H1 (cell line): ENCODE measurements at regions not wholly inside any gene's neighbourhood (a gene's known extent, or its start where the extent isn't known, plus 50 kb on each side); places are given as distances from the start of the nearest gene placed in this dataset.

ENCODE experiments used
- ATF2 ChIP-seq: IDR thresholded peaks from 2 replicates; pipeline ENCODE4 v1.6.1; 2012; ENCODE audit warnings: low read length, inconsistent platforms
- CEBPB ChIP-seq: IDR thresholded peaks from 2 replicates; pipeline ENCODE4 v1.6.1; 2012; ENCODE audit warnings: low read depth, low read length
- CHD7 ChIP-seq: fragments of 300-600 bp; sonication (generic); IDR thresholded peaks from 2 replicates; pipeline ENCODE4 v1.7.1; 2012; ENCODE audit warnings: low read length, moderate library complexity, mild to moderate bottlenecking, inconsistent platforms; ENCODE audit not compliant: insufficient replicate concordance
- EZH2 ChIP-seq: fragments of 200-600 bp; sonication (generic); IDR thresholded peaks from 2 replicates; pipeline ENCODE4 v1.7.1; 2012; ENCODE audit warnings: low read depth, mild to moderate bottlenecking, moderate library complexity, low read length, inconsistent platforms; ENCODE audit not compliant: severe bottlenecking
- HDAC6 ChIP-seq: IDR thresholded peaks from one replicate; pipeline ENCODE4 v1.7.1; 2012; ENCODE audit warnings: low read depth, mild to moderate bottlenecking, inconsistent platforms, low read length, moderate library complexity
- JUND ChIP-seq: IDR thresholded peaks from 2 replicates; pipeline ENCODE4 v1.6.1; 2011; ENCODE audit warnings: mild to moderate bottlenecking, improper control_type of control experiment, low read length
- KDM1A ChIP-seq: fragments of 200-600, 300-600 bp; sonication (generic); IDR thresholded peaks from 2 replicates; pipeline ENCODE4 v1.7.1; 2016; ENCODE audit warnings: mild to moderate bottlenecking, low read length, borderline replicate concordance

GRCh38 chr11:109507331-109507730, 85.3 kb downstream of the C11orf87 start (continued):
- TF ChIP-seq CHD7 (no peak), KDM1A (no peak), HDAC6 (no peak), CEBPB (no peak), JUND (no peak), EZH2 (no peak), ATF2 (no peak)
- TF ChIP-seq, all 59 proteins: peak for 0
